Activated CD8-positive, alpha-beta memory T cell treated with anti-CD3 and anti-CD28 coated beads for 36 hours (primary cell): ENCODE measurements at regions not wholly inside any gene's neighbourhood (a gene's known extent, or its start where the extent isn't known, plus 50 kb on each side); places are given as distances from the start of the nearest gene placed in this dataset.

Source experiments
- CTCF ChIA-PET: fragments of 350-600 bp; sonication (Branson Sonifier 250); formaldehyde crosslinking; loops from one replicate; lab custom pipeline; 2021; ENCODE audit warnings: antibody characterized with exemption; lab: Charles Lee
- POLR2A ChIA-PET: fragments of 350-600 bp; sonication (Branson Sonifier 250); formaldehyde crosslinking; loops from one replicate; lab custom pipeline; 2021; ENCODE audit warnings: antibody characterized with exemption; lab: Charles Lee

GRCh38 chr6:139778106-139778505, 403.7 kb upstream of the CITED2 start:
- CTCF ChIA-PET: no interaction called here
- POLR2A ChIA-PET: no interaction called here

GRCh38 chr6:139777202-139777970, 402.9 kb upstream of the CITED2 start:
- POLR2A ChIA-PET: no interaction called here
- CTCF ChIA-PET: no interaction called here

GRCh38 chr6:139776041-139776440, 401.6 kb upstream of the CITED2 start:
- ChIA-PET CTCF (no interaction called here), POLR2A (no interaction called here)

GRCh38 chr6:139768196-139768595, 393.7 kb upstream of the CITED2 start:
- ChIA-PET POLR2A (no interaction called here), CTCF (no interaction called here)

GRCh38 chr6:139766796-139767195, 392.3 kb upstream of the CITED2 start:
- ChIA-PET POLR2A (no interaction called here), CTCF (no interaction called here)

- POLR2A ChIA-PET: no interaction called here
- CTCF ChIA-PET: no interaction called here
These were observed 391.4 kb upstream of the CITED2 start for GRCh38 chr6:139765825-139766285.

- ChIA-PET CTCF (interaction anchor here (0.6 kb wide), 1 partner anchor 433 kb away, joined by 3 read pairs; no protein-coding TSS in a partner anchor), POLR2A (interaction anchor here (1.6 kb wide), 1 partner anchor 390 kb away, joined by 4 read pairs; the partner anchor contains the start of gene CITED2)
These were observed 390.1 kb upstream of the CITED2 start for GRCh38 chr6:139764498-139764986.

GRCh38 chr6:139763468-139764210, 389.2 kb upstream of the CITED2 start:
- ChIA-PET CTCF (no interaction called here), POLR2A (interaction anchor here (1.6 kb wide), 1 partner anchor 389 kb away, joined by 4 read pairs; the partner anchor contains the start of gene CITED2)

- ChIA-PET CTCF (no interaction called here), POLR2A (no interaction called here)
These were observed 388.2 kb upstream of the CITED2 start for GRCh38 chr6:139762587-139763031.

- CTCF ChIA-PET: no interaction called here
- POLR2A ChIA-PET: no interaction called here
These were observed 385.7 kb upstream of the CITED2 start for GRCh38 chr6:139760128-139760527.

- CTCF ChIA-PET: no interaction called here
- POLR2A ChIA-PET: no interaction called here
These were observed 384.6 kb upstream of the CITED2 start for GRCh38 chr6:139759086-139759485.

- ChIA-PET POLR2A (no interaction called here), CTCF (no interaction called here)
These were observed 383.8 kb upstream of the CITED2 start for GRCh38 chr6:139758209-139758611.

GRCh38 chr6:139757784-139758183, 383.3 kb upstream of the CITED2 start:
- CTCF ChIA-PET: no interaction called here

GRCh38 chr6:139756381-139756780, 381.9 kb upstream of the CITED2 start:
- POLR2A ChIA-PET: no interaction called here
- CTCF ChIA-PET: no interaction called here

More at GRCh38 chr6:139757784-139758183, 383.3 kb upstream of the CITED2 start:
- POLR2A ChIA-PET: no interaction called here

- POLR2A ChIA-PET: no interaction called here
- CTCF ChIA-PET: no interaction called here
These were observed 380.7 kb upstream of the CITED2 start for GRCh38 chr6:139754898-139755775.

GRCh38 chr6:139753198-139753861, 378.9 kb upstream of the CITED2 start:
- CTCF ChIA-PET: no interaction called here
- POLR2A ChIA-PET: no interaction called here

- ChIA-PET POLR2A (no interaction called here), CTCF (no interaction called here)
These were observed 377.6 kb upstream of the CITED2 start for GRCh38 chr6:139752086-139752485.

GRCh38 chr6:139751179-139751578, 376.7 kb upstream of the CITED2 start:
- CTCF ChIA-PET: no interaction called here
- POLR2A ChIA-PET: no interaction called here
